ENCODE measurements at regions not wholly inside any gene's neighbourhood (a gene's known extent, or its start where the extent isn't known, plus 50 kb on each side); places are given as distances from the start of the nearest gene placed in this dataset.
A peak's percentile ranks its signal among the peaks of the same experiment; 100 is the strongest.

GRCh38 chr20:58072695-58073671 lies 155.5 kb downstream of the ANKRD60 start:
- H3K36me3 Mint-ChIP-seq (ENCODE audit: insufficient read depth, unreplicated experiment) = no peaks in the 10 kb centered on the region
- H3K9me3 Mint-ChIP-seq (ENCODE audit: unreplicated experiment) = no peaks in the 10 kb centered on the region
- intact Hi-C loops (cut with micrococcal nuclease; ENCODE audit: unreplicated experiment) = no loop called here
- H3K27ac Mint-ChIP-seq (ENCODE audit: unreplicated experiment) = no peak overlapping the region
- peaks cover 46% of the 10 kb centered on the region for H3K27me3 Mint-ChIP-seq (ENCODE audit: insufficient read depth, unreplicated experiment)
- Histone ChIP-seq H3K27me3 (replicated peaks; ENCODE audit: control insufficient read depth, insufficient read depth, low read length) (no peaks in the 10 kb centered on the region), H3K36me3 (ENCODE audit: control insufficient read depth, insufficient read depth, low read length) (no peaks in the 10 kb centered on the region), H3K9me3 (no peaks in the 10 kb centered on the region), H3K4me3 (ENCODE audit: low read depth, low read length) (no peak overlapping the region), H3K4me1 (no peaks in the 10 kb centered on the region)
- DNase-seq = peak in 1 of 2 experiments; percentile 39
- no peaks in the 10 kb centered on the region for H3K4me1 Mint-ChIP-seq (ENCODE audit: low read depth, unreplicated experiment)
- no peak overlapping the region for H3K4me3 Mint-ChIP-seq (ENCODE audit: unreplicated experiment)
- TF ChIP-seq CTCF (IDR thresholded peaks at IDR 0.05; ENCODE audit: insufficient read depth in 1 of 2, low read depth in 1 of 2, low read length in 1 of 2, severe bottlenecking in 1 of 2, unreplicated experiment in 1 of 2) = no peak
- POLR2A ChIA-PET = no interaction called here
- no TSS peak for BruUV-seq (replicated peaks)
- CTCF ChIA-PET = no interaction called here

- H3K4me1 Mint-ChIP-seq (ENCODE audit: low read depth, unreplicated experiment) = no peaks in the 10 kb centered on the region
- Histone ChIP-seq H3K27me3 (replicated peaks; ENCODE audit: control insufficient read depth, insufficient read depth, low read length) (no peaks in the 10 kb centered on the region), H3K4me1 (no peaks in the 10 kb centered on the region), H3K9me3 (no peaks in the 10 kb centered on the region), H3K36me3 (ENCODE audit: control insufficient read depth, insufficient read depth, low read length) (no peaks in the 10 kb centered on the region), H3K4me3 (ENCODE audit: low read depth, low read length) (no peak overlapping the region)
- CTCF ChIA-PET = no interaction called here
- TF ChIP-seq CTCF (IDR thresholded peaks at IDR 0.05; ENCODE audit: insufficient read depth in 1 of 2, low read depth in 1 of 2, low read length in 1 of 2, severe bottlenecking in 1 of 2, unreplicated experiment in 1 of 2) = no peak
- POLR2A ChIA-PET = no interaction called here
- H3K27ac Mint-ChIP-seq (ENCODE audit: unreplicated experiment) = no peak overlapping the region
- peaks cover 43% of the 10 kb centered on the region for H3K27me3 Mint-ChIP-seq (ENCODE audit: insufficient read depth, unreplicated experiment)
- intact Hi-C loops (cut with micrococcal nuclease; ENCODE audit: unreplicated experiment) = no loop called here
- BruUV-seq (replicated peaks) = no TSS peak
- DNase-seq = no peak
- H3K36me3 Mint-ChIP-seq (ENCODE audit: insufficient read depth, unreplicated experiment) = no peaks in the 10 kb centered on the region
- H3K4me3 Mint-ChIP-seq (ENCODE audit: unreplicated experiment) = no peak overlapping the region
- H3K9me3 Mint-ChIP-seq (ENCODE audit: unreplicated experiment) = no peaks in the 10 kb centered on the region
Measured at GRCh38 chr20:58071991-58072390, 156.5 kb downstream of the ANKRD60 start.

DNA sequence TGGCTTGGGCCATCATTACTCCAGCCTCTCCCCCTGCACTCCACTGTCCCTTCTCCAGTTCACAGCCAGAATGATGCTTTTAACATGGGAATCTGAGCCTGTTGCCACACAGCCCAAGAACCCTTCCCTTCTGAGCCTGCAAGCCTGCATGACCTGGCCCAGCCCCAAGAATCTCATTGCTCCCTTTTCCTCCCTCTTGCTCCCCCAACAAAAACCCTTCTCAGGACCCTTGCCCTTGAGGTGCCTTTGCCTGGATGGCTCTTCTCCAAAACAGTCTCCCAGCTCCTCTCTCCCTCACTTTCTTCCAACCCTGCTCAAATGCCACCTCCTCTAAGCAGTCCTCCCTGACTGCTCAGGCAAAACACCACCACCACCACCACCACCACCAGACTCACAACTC lies 157.2 kb downstream of the ANKRD60 start:
- Mint-ChIP-seq H3K9me3 (ENCODE audit: unreplicated experiment) (no peaks in the 10 kb centered on the region), H3K4me3 (ENCODE audit: unreplicated experiment) (no peak overlapping the region), H3K27me3 (ENCODE audit: insufficient read depth, unreplicated experiment) (peaks cover 43% of the 10 kb centered on the region), H3K36me3 (ENCODE audit: insufficient read depth, unreplicated experiment) (no peaks in the 10 kb centered on the region), H3K27ac (ENCODE audit: unreplicated experiment) (no peak overlapping the region), H3K4me1 (ENCODE audit: low read depth, unreplicated experiment) (no peaks in the 10 kb centered on the region)
- POLR2A ChIA-PET = no interaction called here
- intact Hi-C loops (cut with micrococcal nuclease; ENCODE audit: unreplicated experiment) = no loop called here
- H3K4me1 ChIP-seq = no peaks in the 10 kb centered on the region
- no peaks in the 10 kb centered on the region for H3K27me3 ChIP-seq (replicated peaks; ENCODE audit: control insufficient read depth, insufficient read depth, low read length)
- BruUV-seq (replicated peaks) = no TSS peak
- no peak for TF ChIP-seq CTCF (IDR thresholded peaks at IDR 0.05; ENCODE audit: insufficient read depth in 1 of 2, low read depth in 1 of 2, low read length in 1 of 2, severe bottlenecking in 1 of 2, unreplicated experiment in 1 of 2)
- H3K4me3 ChIP-seq (ENCODE audit: low read depth, low read length) = no peak overlapping the region
- no peaks in the 10 kb centered on the region for H3K9me3 ChIP-seq
- H3K36me3 ChIP-seq (ENCODE audit: control insufficient read depth, insufficient read depth, low read length) = no peaks in the 10 kb centered on the region
- CTCF ChIA-PET = interaction anchor here (0.6 kb wide), 1 partner anchor 54 kb away, joined by 3 read pairs; no protein-coding TSS in a partner anchor
- DNase-seq = peak in 1 of 2 experiments; percentile 29
